Epithelial cell of proximal tubule (primary cell): ENCODE measurements at regions not wholly inside any gene's neighbourhood (a gene's known extent, or its start where the extent isn't known, plus 50 kb on each side); places are given as distances from the start of the nearest gene placed in this dataset.

Experiments
- DNase-seq: peaks from one replicate; pipeline ENCODE4 v3.0.0-alpha.2; 2011; ENCODE audit warnings: low read depth
- H3K4me3 ChIP-seq: 2 replicates; pipeline ENCODE4 v1.5.1; 2011; ENCODE audit warnings: low read depth, mild to moderate bottlenecking, low read length
- TF ChIP-seq, protein P1 (sequence below): conservative IDR thresholded peaks from 2 replicates; pipeline ENCODE4 v1.5.1; 2012; ENCODE audit warnings: low read depth, mild to moderate bottlenecking, low read length

DNA sequence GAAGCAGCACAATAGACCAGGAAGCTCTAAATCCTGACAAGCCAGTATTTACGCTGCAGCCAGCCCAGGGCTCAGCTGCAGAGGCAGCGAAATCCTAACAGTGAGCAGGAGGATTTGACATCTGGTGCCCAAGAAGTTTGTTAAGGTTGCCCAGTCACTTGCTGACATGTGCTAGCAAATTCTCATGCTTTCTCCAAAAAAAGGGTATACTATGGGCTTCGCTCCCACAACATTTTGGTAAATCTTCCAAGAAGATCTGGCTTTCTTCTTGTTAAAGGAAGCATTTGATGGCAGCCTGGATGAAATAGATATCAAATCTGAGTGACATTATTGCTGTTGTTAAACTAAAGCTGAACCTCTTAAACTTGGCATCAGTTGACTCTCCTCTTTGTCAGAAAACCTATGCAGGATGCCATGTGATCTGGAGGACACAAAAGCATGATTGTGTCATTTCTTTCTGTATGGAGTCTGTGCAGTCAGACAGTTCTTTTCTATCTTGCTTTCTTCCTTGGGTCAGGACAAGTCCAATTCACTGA is 949.7 kb upstream of the RBFOX1 start:
- TF ChIP-seq, protein P1, sequence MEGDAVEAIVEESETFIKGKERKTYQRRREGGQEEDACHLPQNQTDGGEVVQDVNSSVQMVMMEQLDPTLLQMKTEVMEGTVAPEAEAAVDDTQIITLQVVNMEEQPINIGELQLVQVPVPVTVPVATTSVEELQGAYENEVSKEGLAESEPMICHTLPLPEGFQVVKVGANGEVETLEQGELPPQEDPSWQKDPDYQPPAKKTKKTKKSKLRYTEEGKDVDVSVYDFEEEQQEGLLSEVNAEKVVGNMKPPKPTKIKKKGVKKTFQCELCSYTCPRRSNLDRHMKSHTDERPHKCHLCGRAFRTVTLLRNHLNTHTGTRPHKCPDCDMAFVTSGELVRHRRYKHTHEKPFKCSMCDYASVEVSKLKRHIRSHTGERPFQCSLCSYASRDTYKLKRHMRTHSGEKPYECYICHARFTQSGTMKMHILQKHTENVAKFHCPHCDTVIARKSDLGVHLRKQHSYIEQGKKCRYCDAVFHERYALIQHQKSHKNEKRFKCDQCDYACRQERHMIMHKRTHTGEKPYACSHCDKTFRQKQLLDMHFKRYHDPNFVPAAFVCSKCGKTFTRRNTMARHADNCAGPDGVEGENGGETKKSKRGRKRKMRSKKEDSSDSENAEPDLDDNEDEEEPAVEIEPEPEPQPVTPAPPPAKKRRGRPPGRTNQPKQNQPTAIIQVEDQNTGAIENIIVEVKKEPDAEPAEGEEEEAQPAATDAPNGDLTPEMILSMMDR, result no peak
- no peak overlapping the region for H3K4me3 ChIP-seq
- DNase-seq, result no peak

DNA sequence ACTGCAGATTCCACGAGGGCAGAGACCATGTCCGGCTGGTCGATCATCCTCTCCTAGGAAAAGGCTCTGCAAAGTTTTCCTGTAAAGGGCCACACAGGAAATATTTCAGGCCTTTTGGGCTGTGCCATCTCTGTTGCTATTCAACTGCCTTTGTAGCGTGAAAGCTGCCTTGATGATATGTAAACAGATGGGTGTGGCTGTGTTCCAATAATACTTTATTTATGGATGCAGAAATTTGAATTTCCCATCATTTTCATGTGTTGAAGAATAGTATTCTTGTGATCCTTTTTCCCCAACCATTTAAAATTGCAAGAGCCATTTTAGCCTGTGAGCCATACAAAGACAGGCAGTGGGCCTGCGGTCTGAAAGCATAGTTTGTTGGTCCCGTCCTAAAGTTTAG is 950.7 kb upstream of the RBFOX1 start:
- TF ChIP-seq, protein P1, result no peak
- DNase-seq, result no peak
- no peak overlapping the region for H3K4me3 ChIP-seq

DNA sequence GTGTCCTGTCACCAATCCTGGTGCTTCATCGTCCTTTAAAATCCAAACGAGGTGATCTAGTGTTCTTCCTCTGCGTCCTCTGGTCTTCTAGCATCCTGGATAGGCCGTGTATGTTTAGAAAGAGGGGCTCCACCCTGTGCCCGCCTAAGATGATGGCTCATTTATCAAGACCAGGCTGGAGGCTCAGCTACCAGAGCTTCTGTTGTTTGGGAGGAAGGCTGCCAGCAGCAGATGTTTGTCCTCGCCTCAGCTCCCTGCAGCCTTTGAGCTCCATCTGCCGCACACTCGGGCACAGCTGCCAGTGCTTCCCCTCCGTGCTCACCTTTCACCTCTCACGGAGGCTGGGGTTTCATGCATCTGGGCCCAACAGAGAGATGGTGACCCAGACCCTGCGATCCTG is 954.7 kb upstream of the RBFOX1 start:
- TF ChIP-seq, protein P1, result no peak

DNA sequence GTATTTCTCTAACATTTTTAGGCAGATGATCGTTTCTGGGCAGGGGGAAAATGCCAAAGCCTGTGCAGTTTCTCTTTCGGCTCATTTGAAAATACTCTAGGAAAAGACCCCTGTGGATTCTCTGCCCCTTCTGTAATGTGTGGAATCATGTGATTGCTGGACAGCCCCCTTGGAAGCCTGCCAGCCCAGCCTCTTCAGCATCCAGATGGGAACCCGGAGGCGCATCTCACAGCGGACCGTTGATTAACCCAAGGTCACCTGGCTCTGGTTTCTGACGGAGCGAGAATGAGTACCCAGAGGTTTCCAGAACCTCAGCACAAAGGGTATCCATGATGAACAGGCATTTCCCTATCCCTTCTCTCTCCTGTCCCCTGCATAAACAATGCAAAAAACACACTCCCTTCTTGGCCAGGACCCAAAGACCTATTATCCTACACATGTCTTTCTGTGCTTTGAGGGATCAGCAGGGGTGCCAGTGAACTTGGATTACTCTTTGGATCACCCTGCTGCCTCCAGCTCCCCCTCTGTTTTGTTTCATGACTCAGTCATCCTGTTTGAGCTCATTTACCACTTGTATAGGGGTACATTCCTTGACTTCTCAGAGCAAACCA is 957.1 kb upstream of the RBFOX1 start:
- H3K4me3 ChIP-seq, result no peak overlapping the region
- TF ChIP-seq, protein P1, result no peak
- DNase-seq, result no peak

More for the DNA sequence above, 954.7 kb upstream of the RBFOX1 start:
- DNase-seq, result no peak
- H3K4me3 ChIP-seq, result no peak overlapping the region

DNA sequence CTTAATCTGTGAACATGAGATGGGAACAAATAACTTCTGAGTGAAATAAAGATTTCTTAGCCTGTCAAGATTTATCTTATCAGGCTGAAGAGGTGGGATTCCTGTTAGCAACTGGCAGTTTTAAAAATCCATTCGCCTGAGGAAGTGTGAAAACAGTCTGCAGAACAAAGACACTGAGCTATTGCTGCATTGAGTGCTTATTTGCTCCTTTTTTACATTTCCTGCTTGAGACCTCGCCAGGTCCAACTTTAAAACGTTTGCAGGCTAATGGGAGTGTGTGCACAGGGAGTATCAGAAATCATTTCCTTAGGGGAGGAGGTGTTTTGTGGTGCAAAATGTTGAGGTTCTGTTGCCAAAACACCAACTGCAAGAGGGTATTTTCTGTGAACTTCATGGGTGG is 957.8 kb upstream of the RBFOX1 start:
- TF ChIP-seq, protein P1, result no peak
- no peak overlapping the region for H3K4me3 ChIP-seq
- DNase-seq, result no peak

DNA sequence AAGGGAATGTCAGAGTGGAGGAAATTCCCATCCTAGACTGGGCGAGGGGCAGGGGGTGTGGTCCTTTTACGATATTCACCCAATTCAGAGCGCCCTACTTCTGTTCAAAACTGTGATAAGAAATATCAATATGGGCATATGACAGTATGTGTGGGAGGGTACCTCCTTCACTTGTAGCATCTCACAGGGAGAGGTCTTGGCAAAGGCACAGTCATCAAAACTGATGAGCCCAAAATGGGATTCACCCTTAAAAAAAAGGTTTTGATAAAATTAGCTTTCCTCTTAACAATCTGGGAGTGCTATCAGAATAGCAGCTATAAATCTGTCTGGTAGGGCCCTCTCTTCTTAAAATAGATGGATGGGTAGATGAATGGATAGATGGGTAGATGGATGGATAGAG is 967.8 kb upstream of the RBFOX1 start:
- DNase-seq, result no peak
- TF ChIP-seq, protein P1, result no peak

More for the DNA sequence above, 967.8 kb upstream of the RBFOX1 start:
- no peak overlapping the region for H3K4me3 ChIP-seq
